ENCODE measurements at regions not wholly inside any gene's neighbourhood (a gene's known extent, or its start where the extent isn't known, plus 50 kb on each side); places are given as distances from the start of the nearest gene placed in this dataset.

DNA sequence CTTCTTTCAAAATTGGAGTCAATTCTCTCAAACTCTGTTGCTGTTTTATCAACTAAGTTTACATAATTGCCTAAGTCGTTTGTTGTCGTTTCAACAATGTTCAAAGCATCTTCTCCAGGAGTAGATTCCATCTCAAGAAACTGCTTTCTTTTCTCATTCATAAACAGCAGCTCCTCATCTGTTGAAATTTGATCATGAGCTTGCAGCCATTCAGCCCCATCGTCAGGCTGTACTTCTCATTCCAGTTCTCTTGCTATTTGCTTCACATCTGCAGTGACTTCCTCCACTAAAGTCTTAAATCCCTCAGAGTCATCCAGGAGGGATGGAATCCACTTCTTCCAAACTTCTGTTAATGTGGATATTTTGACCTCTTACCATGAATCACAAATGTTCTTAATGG, 230.6 kb downstream of the IRF8 start:
- Histone ChIP-seq H3K9me3 (replicated peaks) (no peaks in the 10 kb centered on the region), H3K27me3 (ENCODE audit: low read depth) (peaks cover 59% of the 10 kb centered on the region), H3K4me1 (no peaks in the 10 kb centered on the region), H3K27ac (replicated peaks) (no peak overlapping the region), H3K4me3 (no peak overlapping the region), H3K36me3 (no peaks in the 10 kb centered on the region)
- TF ChIP-seq, protein P1, sequence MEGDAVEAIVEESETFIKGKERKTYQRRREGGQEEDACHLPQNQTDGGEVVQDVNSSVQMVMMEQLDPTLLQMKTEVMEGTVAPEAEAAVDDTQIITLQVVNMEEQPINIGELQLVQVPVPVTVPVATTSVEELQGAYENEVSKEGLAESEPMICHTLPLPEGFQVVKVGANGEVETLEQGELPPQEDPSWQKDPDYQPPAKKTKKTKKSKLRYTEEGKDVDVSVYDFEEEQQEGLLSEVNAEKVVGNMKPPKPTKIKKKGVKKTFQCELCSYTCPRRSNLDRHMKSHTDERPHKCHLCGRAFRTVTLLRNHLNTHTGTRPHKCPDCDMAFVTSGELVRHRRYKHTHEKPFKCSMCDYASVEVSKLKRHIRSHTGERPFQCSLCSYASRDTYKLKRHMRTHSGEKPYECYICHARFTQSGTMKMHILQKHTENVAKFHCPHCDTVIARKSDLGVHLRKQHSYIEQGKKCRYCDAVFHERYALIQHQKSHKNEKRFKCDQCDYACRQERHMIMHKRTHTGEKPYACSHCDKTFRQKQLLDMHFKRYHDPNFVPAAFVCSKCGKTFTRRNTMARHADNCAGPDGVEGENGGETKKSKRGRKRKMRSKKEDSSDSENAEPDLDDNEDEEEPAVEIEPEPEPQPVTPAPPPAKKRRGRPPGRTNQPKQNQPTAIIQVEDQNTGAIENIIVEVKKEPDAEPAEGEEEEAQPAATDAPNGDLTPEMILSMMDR (IDR thresholded peaks at IDR 0.05; ENCODE audit: borderline replicate concordance), result no peak
- intact Hi-C loops (cut with micrococcal nuclease), result no loop called here
- DNase-seq, result no peak

DNA sequence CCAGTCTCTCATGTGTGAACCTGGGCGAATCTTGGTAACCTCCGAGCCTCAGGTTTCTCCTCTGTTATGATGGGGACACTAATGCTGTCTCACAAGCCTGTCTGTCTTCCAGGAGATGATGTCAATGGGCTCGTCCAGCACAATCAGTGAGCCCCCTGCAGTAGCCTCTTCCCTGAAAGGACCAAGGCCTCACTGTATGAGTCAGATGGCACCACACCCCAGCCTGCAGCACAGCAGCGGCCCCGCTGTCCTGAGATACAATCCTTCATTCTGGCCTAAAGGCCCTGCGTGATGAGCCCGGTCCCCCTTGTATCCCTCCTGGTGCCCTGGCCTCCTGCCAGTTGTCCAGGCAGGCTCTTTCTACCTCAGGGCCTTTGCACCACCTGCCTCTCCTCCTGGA, 234.4 kb downstream of the IRF8 start:
- Histone ChIP-seq H3K36me3 (no peaks in the 10 kb centered on the region), H3K4me3 (no peak overlapping the region), H3K9me3 (replicated peaks) (no peaks in the 10 kb centered on the region), H3K27me3 (ENCODE audit: low read depth) (peaks cover 60% of the 10 kb centered on the region), H3K27ac (replicated peaks) (no peak overlapping the region), H3K4me1 (no peaks in the 10 kb centered on the region)
- TF ChIP-seq, protein P1 (IDR thresholded peaks at IDR 0.05; ENCODE audit: borderline replicate concordance), result no peak
- intact Hi-C loops (cut with micrococcal nuclease), result no loop called here
- DNase-seq, result no peak

DNA sequence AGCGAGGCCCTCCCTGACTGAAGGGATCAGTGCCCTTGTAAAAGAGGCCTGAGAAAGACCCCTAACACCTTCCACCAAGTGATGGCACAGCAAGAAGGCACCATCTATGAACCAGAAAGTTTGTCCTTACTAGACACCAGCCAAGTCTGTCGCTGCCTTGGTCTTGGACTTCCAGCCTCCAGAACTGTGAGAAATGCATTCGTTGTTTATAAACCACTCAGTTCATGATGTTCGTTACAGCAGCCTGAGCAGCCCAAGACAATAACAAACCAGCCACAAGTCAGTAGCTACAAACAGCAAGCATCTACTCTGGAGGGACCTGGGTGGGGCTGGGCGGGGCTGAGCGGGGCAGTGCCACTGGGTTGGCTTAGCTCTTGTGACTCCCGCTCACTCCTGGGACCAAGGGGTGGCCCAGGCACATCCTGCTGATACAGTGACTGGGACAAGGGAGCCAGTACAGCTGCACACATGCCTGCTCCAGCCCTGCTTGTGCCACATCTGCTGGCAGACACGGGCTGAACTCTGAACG, 234.9 kb downstream of the IRF8 start:
- TF ChIP-seq, protein P1 (IDR thresholded peaks at IDR 0.05; ENCODE audit: borderline replicate concordance), result no peak
- no peaks in the 10 kb centered on the region for H3K9me3 ChIP-seq (replicated peaks)
- no peak for DNase-seq
- H3K4me1 ChIP-seq, result no peaks in the 10 kb centered on the region
- peaks cover 59% of the 10 kb centered on the region for H3K27me3 ChIP-seq (ENCODE audit: low read depth)
- no peak overlapping the region for H3K4me3 ChIP-seq
- no peak overlapping the region for H3K27ac ChIP-seq (replicated peaks)
- H3K36me3 ChIP-seq, result no peaks in the 10 kb centered on the region
- intact Hi-C loops (cut with micrococcal nuclease), result no loop called here

DNA sequence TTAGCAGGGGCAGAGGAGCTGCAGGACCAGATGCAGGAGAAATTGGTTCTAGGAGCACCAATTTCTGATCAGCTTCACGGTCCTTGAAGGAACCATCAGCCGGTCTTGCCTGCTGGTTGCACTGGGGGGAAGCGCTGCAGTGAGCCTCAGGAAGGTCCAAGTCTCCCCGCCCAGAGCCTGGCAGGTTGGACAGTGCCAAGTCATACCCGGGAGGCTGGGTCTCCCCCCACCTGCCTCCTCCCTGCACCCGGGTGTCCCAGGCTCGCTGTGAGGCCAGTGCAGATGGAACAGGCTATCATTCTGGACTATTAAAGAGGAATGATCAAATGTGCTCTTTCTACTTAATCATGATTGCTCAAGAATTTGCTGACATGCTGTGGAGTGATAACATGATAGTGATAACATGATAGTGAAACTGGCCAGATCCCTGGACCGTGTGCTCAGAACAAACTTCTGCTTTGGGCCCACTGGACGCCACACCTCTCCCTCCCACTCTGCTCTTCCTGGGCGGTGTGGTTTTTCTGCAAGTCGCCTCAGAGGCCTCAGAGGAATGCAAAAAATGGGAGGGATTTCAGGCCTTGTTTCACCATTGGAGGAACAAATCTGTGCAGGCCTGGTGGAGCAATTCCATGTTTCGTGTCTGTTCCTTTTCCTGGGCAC, 236.0 kb downstream of the IRF8 start:
- Histone ChIP-seq H3K27me3 (ENCODE audit: low read depth) (peaks cover 63% of the 10 kb centered on the region), H3K36me3 (no peaks in the 10 kb centered on the region), H3K9me3 (replicated peaks) (no peaks in the 10 kb centered on the region), H3K27ac (replicated peaks) (no peak overlapping the region), H3K4me1 (no peaks in the 10 kb centered on the region), H3K4me3 (no peak overlapping the region)
- DNase-seq, result no peak
- intact Hi-C loops (cut with micrococcal nuclease), result no loop called here
- TF ChIP-seq, protein P1 (IDR thresholded peaks at IDR 0.05; ENCODE audit: borderline replicate concordance), result no peak

DNA sequence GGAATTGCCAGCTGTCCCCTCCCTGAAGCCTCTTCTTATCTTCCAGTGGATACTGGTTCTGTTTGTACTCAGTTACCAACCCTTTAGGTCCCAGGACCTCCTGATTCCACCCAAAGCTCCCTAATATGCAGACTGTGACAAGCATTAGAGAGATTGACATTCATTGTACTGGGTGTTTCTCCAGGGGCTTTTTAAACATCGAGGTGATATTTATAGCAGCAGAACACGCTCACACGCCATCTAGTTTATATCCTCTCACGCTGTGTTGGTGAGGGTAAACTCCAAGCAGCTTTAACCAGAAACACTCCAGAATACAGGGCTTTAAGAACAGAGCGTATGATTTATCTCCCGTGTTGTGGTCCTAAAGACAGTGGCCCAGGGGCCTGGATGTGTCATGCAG, 238.4 kb downstream of the IRF8 start:
- DNase-seq, result no peak
- Histone ChIP-seq H3K4me3 (no peak overlapping the region), H3K27me3 (ENCODE audit: low read depth) (peaks cover 67% of the 10 kb centered on the region), H3K9me3 (replicated peaks) (no peaks in the 10 kb centered on the region), H3K27ac (replicated peaks) (no peak overlapping the region), H3K4me1 (no peaks in the 10 kb centered on the region), H3K36me3 (no peaks in the 10 kb centered on the region)
- intact Hi-C loops (cut with micrococcal nuclease), result no loop called here
- TF ChIP-seq, protein P1 (IDR thresholded peaks at IDR 0.05; ENCODE audit: borderline replicate concordance), result no peak
